H9 (cell line): ENCODE measurements at regions not wholly inside any gene's neighbourhood (a gene's known extent, or its start where the extent isn't known, plus 50 kb on each side); places are given as distances from the start of the nearest gene placed in this dataset.

Experiments
- DNase-seq: peaks from one replicate; pipeline ENCODE4 v3.0.0-alpha.2; 2017
- H2AFZ ChIP-seq: one replicate; pipeline ENCODE4 v1.6.1; 2013; ENCODE audit warnings: mild to moderate bottlenecking, low read length, control low read depth, moderate library complexity
- H2AK5ac ChIP-seq: 2 replicates; pipeline ENCODE4 v1.6.1; 2013; ENCODE audit warnings: low read length, control low read depth, mixed read lengths; ENCODE audit not compliant: insufficient read length
- H2BK120ac ChIP-seq: one replicate; pipeline ENCODE4 v1.6.1; 2013; ENCODE audit warnings: low read depth, mild to moderate bottlenecking, low read length, control low read depth, inconsistent platforms; ENCODE audit not compliant: poor library complexity, severe bottlenecking
- H2BK12ac ChIP-seq: 2 replicates; pipeline ENCODE4 v1.6.1; 2013; ENCODE audit warnings: low read length, control low read depth, mixed read lengths, low read depth; ENCODE audit not compliant: insufficient read length
- H2BK15ac ChIP-seq: 2 replicates; pipeline ENCODE4 v1.6.1; 2013; ENCODE audit warnings: low read depth, low read length, control low read depth
- H2BK20ac ChIP-seq: one replicate; pipeline ENCODE4 v1.6.1; 2013; ENCODE audit warnings: low read depth, mild to moderate bottlenecking, low read length, control low read depth, inconsistent platforms; ENCODE audit not compliant: poor library complexity, severe bottlenecking
- H2BK5ac ChIP-seq: 2 replicates; pipeline ENCODE4 v1.6.1; 2013; ENCODE audit warnings: low read length, control low read depth, mixed read lengths; ENCODE audit not compliant: insufficient read length
- H3K14ac ChIP-seq: 2 replicates; pipeline ENCODE4 v1.6.1; 2013; ENCODE audit warnings: low read length, control low read depth; ENCODE audit not compliant: insufficient read depth
- H3K18ac ChIP-seq: 2 replicates; pipeline ENCODE4 v1.6.1; 2013; ENCODE audit warnings: low read depth, mild to moderate bottlenecking, mixed read lengths, low read length, control low read depth; ENCODE audit not compliant: insufficient read length
- H3K23ac ChIP-seq: 2 replicates; pipeline ENCODE4 v1.6.1; 2013; ENCODE audit warnings: low read length, control low read depth, mixed read lengths, low read depth; ENCODE audit not compliant: insufficient read length
- H3K23me2 ChIP-seq: 2 replicates; pipeline ENCODE4 v1.6.1; 2013; ENCODE audit warnings: low read depth, mild to moderate bottlenecking, mixed read lengths, low read length, control low read depth; ENCODE audit not compliant: insufficient read length, poor library complexity, severe bottlenecking
- H3K27ac ChIP-seq: 2 replicates; pipeline ENCODE4 v1.5.1; 2013; ENCODE audit warnings: low read length, control low read depth, mixed read lengths, low read depth; ENCODE audit not compliant: insufficient read length
- H3K27me3 ChIP-seq: 2 replicates; pipeline ENCODE4 v1.6.1; 2013; ENCODE audit warnings: low read length, control low read depth, inconsistent platforms; ENCODE audit not compliant: insufficient read depth
- H3K4ac ChIP-seq: 2 replicates; pipeline ENCODE4 v1.6.1; 2013; ENCODE audit warnings: low read depth, mild to moderate bottlenecking, control low read depth, inconsistent platforms, low read length, moderate library complexity
- H3K4me1 ChIP-seq: 2 replicates; pipeline ENCODE4 v1.6.1; 2013; ENCODE audit warnings: low read length, control low read depth, inconsistent platforms; ENCODE audit not compliant: insufficient read depth
- H3K4me2 ChIP-seq: 2 replicates; pipeline ENCODE4 v1.6.1; 2013; ENCODE audit warnings: low read length, control low read depth, mixed read lengths; ENCODE audit not compliant: insufficient read length, insufficient read depth
- H3K56ac ChIP-seq: 2 replicates; pipeline ENCODE4 v1.6.1; 2013; ENCODE audit warnings: low read depth, mild to moderate bottlenecking, mixed read lengths, low read length, control low read depth; ENCODE audit not compliant: insufficient read length
- H3K79me1 ChIP-seq: 2 replicates; pipeline ENCODE4 v1.6.1; 2013; ENCODE audit warnings: low read depth, mild to moderate bottlenecking, moderate library complexity, low read length, control low read depth, inconsistent platforms; ENCODE audit not compliant: insufficient read depth, poor library complexity, severe bottlenecking
- H3K79me2 ChIP-seq: 2 replicates; pipeline ENCODE4 v1.6.1; 2013; ENCODE audit warnings: low read length, control low read depth, inconsistent platforms; ENCODE audit not compliant: insufficient read depth
- H3K9ac ChIP-seq: 2 replicates; pipeline ENCODE4 v1.6.1; 2013; ENCODE audit warnings: low read length, control low read depth, mixed read lengths; ENCODE audit not compliant: insufficient read length; ENCODE audit errors: extremely low read depth
- H3K9me3 ChIP-seq: one replicate; pipeline ENCODE4 v1.6.1; 2013; ENCODE audit warnings: low read depth, low read length, inconsistent platforms; ENCODE audit not compliant: control insufficient read depth
- H3T11ph ChIP-seq: one replicate; pipeline ENCODE4 v1.6.1; 2013; ENCODE audit warnings: mild to moderate bottlenecking, low read length, control low read depth, inconsistent platforms
- H4K20me1 ChIP-seq: one replicate; pipeline ENCODE4 v1.6.1; 2013; ENCODE audit not compliant: control insufficient read depth, insufficient read length, insufficient read depth
- H4K5ac ChIP-seq: 2 replicates; pipeline ENCODE4 v1.6.1; 2013; ENCODE audit warnings: low read depth, mild to moderate bottlenecking, mixed read lengths, low read length, control low read depth; ENCODE audit not compliant: insufficient read length
- H4K8ac ChIP-seq: replicated peaks from 2 replicates; pipeline ENCODE4 v1.6.1; 2013; ENCODE audit warnings: low read length, control low read depth, mixed read lengths, low read depth; ENCODE audit not compliant: insufficient read length
- H4K91ac ChIP-seq: 2 replicates; pipeline ENCODE4 v1.6.1; 2013; ENCODE audit warnings: low read depth, mild to moderate bottlenecking, moderate library complexity, mixed read lengths, low read length, control low read depth; ENCODE audit not compliant: insufficient read length
- H3K27ac Mint-ChIP-seq, 3 experiments: 2 replicates in 2 of 3; 3 replicates in 1 of 3; pipeline ENCODE4 v1.8.0; 2020 to 2021; ENCODE audit warnings: mixed read lengths in 3 of 3, mild to moderate bottlenecking in 1 of 3, moderate library complexity in 1 of 3
- H3K27me3 Mint-ChIP-seq: 2 replicates; pipeline ENCODE4 v1.8.0; 2021; ENCODE audit warnings: low read depth, mild to moderate bottlenecking, moderate library complexity, mixed read lengths
- H3K36me3 Mint-ChIP-seq, 3 experiments: 2 replicates in 2 of 3; 3 replicates in 1 of 3; pipeline ENCODE4 v1.8.0; 2020 to 2021; ENCODE audit warnings: low read depth in 3 of 3, mixed read lengths in 3 of 3; ENCODE audit not compliant: insufficient read depth in 1 of 3
- H3K4me1 Mint-ChIP-seq, 2 experiments: 2 replicates each; pipeline ENCODE4 v1.8.0; 2020; ENCODE audit warnings: mixed read lengths in 2 of 2
- H3K4me3 Mint-ChIP-seq, 2 experiments: 2 replicates in 1 of 2; 3 replicates in 1 of 2; pipeline ENCODE4 v1.8.0; 2020 to 2021; ENCODE audit warnings: mild to moderate bottlenecking in 2 of 2, mixed read lengths in 2 of 2, moderate library complexity in 1 of 2
- H3K9me3 Mint-ChIP-seq, 2 experiments: 2 replicates in 1 of 2; 3 replicates in 1 of 2; pipeline ENCODE4 v1.8.0; 2020; ENCODE audit warnings: mild to moderate bottlenecking in 2 of 2, mixed read lengths in 2 of 2, moderate library complexity in 1 of 2
- WGBS: extraction: QIAGEN DNeasy Blood & Tissue Kit; methylation state at CpG from one replicate; pipeline ENCODE4 v1.1.7; 2013; ENCODE audit warnings: missing lambda C conversion rate, low lambda C conversion rate, mixed read lengths; ENCODE audit not compliant: insufficient read length; ENCODE audit errors: extremely low coverage; 5-methylcytosine and 5-hydroxymethylcytosine counted together
- TF ChIP-seq, protein P1 (sequence below): fragments of 200-600 bp; sonication (generic); conservative IDR thresholded peaks from 3 replicates; pipeline ENCODE4 v1.8.0; 2021; ENCODE audit warnings: antibody characterized with exemption, mild to moderate bottlenecking

DNA sequence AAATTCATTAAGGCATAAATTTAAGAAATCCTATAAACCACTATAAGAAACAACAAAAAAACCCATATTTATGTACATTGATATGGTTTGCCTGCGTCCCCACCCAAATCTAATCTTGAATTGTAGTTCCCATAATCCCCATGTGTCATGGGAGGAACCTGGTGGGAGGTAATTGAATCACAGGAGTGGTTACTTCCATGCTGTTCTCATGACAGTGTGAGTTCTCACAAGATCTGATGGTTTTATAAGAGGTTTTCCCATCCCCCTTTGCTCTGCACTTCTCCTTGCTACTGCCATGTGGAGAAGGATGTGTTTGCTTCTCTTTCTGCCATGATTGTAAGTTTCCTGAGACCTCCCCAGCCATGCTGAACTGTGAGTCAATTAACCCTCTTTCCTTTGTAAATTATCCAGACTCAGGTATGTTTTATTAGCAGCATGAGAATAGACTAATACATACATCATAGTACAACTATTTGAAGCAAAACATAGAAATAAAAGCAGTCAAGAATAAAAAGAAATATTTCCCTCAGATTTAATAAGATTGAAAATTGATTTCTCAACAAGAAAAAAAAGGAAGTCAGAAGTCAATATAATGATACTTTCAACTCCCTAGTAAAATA, 209.0 kb upstream of the GPC6 start:
- Histone ChIP-seq H4K5ac (no peak overlapping the region), H3K4me1 (no peaks in the 10 kb centered on the region), H2BK20ac (no peak overlapping the region), H2AFZ (no peak overlapping the region), H2AK5ac (no peak overlapping the region), H3K27ac (no peak overlapping the region), H2BK15ac (no peak overlapping the region), H3K9me3 (no peaks in the 10 kb centered on the region), H3K23ac (no peak overlapping the region), H3K56ac (no peak overlapping the region), H4K91ac (no peak overlapping the region), H3K9ac (no peak overlapping the region), H3K4ac (no peak overlapping the region), H2BK120ac (no peak overlapping the region), H3K23me2 (no peaks in the 10 kb centered on the region), H4K8ac (no peak overlapping the region), H3K27me3 (no peaks in the 10 kb centered on the region), H3K18ac (no peak overlapping the region), H3K79me1 (no peaks in the 10 kb centered on the region), H3K79me2 (no peaks in the 10 kb centered on the region), H3K4me2 (no peak overlapping the region), H2BK12ac (no peak overlapping the region), H3K14ac (no peak overlapping the region), H2BK5ac (no peak overlapping the region), H4K20me1 (no peaks in the 10 kb centered on the region), H3T11ph (no peak overlapping the region)
- Mint-ChIP-seq H3K36me3 (peaks cover 4 to 16% (median 15%) of the 10 kb centered on the region in 3 experiments; a peak in 6 of 7 replicates), H3K4me3 (no peak overlapping the region), H3K27ac (no peak overlapping the region), H3K4me1 (no peaks in the 10 kb centered on the region), H3K27me3 (no peaks in the 10 kb centered on the region), H3K9me3 (peaks cover 16 to 33% of the 10 kb centered on the region in 2 experiments)
- no peak for DNase-seq
- TF ChIP-seq, protein P1, sequence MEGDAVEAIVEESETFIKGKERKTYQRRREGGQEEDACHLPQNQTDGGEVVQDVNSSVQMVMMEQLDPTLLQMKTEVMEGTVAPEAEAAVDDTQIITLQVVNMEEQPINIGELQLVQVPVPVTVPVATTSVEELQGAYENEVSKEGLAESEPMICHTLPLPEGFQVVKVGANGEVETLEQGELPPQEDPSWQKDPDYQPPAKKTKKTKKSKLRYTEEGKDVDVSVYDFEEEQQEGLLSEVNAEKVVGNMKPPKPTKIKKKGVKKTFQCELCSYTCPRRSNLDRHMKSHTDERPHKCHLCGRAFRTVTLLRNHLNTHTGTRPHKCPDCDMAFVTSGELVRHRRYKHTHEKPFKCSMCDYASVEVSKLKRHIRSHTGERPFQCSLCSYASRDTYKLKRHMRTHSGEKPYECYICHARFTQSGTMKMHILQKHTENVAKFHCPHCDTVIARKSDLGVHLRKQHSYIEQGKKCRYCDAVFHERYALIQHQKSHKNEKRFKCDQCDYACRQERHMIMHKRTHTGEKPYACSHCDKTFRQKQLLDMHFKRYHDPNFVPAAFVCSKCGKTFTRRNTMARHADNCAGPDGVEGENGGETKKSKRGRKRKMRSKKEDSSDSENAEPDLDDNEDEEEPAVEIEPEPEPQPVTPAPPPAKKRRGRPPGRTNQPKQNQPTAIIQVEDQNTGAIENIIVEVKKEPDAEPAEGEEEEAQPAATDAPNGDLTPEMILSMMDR, result no peak
- no CpG with 5 or more reads among the region's 1 CpG for WGBS
